Testis (tissue), 2 donors: ENCODE measurements at regions not wholly inside any gene's neighbourhood (a gene's known extent, or its start where the extent isn't known, plus 50 kb on each side); places are given as distances from the start of the nearest gene placed in this dataset.

ENCODE experiments used
- DNase-seq: peaks from one replicate; pipeline ENCODE4 v3.0.0-alpha.2; 2019
- H3K27ac ChIP-seq, 2 donors: fragments of 200-600 bp; sonication (generic); one replicate each; pipeline ENCODE4 v1.5.1; 2019
- H3K27me3 ChIP-seq: fragments of 200-600 bp; sonication (generic); one replicate; pipeline ENCODE4 v1.5.1; 2019
- H3K36me3 ChIP-seq: fragments of 200-600 bp; sonication (generic); one replicate; pipeline ENCODE4 v1.5.1; 2017; ENCODE audit warnings: low read depth; ENCODE audit errors: missing control alignments
- H3K4me1 ChIP-seq: fragments of 200-600 bp; sonication (generic); one replicate; pipeline ENCODE4 v1.5.1; 2019
- H3K4me3 ChIP-seq, 2 donors: fragments of 200-600 bp; sonication (generic); one replicate each; pipeline ENCODE4 v1.5.1; 2017 to 2019
- H3K9me3 ChIP-seq: fragments of 200-600 bp; sonication (generic); one replicate; pipeline ENCODE4 v1.5.1; 2017
- CTCF ChIP-seq, 3 experiments: fragments of 450-650 bp in 2 of 3; fragments of 200-600 bp in 1 of 3; sonication (generic) in 1 of 3; IDR thresholded peaks; one replicate each; pipeline ENCODE4 v1.5.1; 2016 to 2019; ENCODE audit warnings: antibody characterized with exemption in 3 of 3, mild to moderate bottlenecking in 2 of 3, moderate library complexity in 1 of 3
- POLR2A ChIP-seq: fragments of 450-650 bp; IDR thresholded peaks from one replicate; pipeline ENCODE4 v1.6.1; 2017; ENCODE audit warnings: antibody characterized with exemption, mild to moderate bottlenecking, moderate library complexity
- WGBS, 2 donors: methylation state at CpG; one replicate each; pipeline ENCODE4 v1.1.5; 2018; 5-methylcytosine and 5-hydroxymethylcytosine counted together
- intact Hi-C: fragments of 100-400 bp; cut with DNase I; formaldehyde crosslinking; loops from one replicate; pipeline ENCODE4 v1.15.1; 2023; ENCODE audit warnings: low total_unique reads

- 66 to 70% methylated on average over 3 of the region's 3 CpGs for WGBS, 2 donors
- Histone ChIP-seq H3K4me1 (peaks cover 11% of the 10 kb centered on the region), H3K36me3 (no peaks in the 10 kb centered on the region), H3K27ac (no peak overlapping the region), H3K27me3 (no peaks in the 10 kb centered on the region), H3K9me3 (no peaks in the 10 kb centered on the region), H3K4me3 (no peak overlapping the region)
- no peak for TF ChIP-seq POLR2A
- TF ChIP-seq CTCF (IDR thresholded peaks at IDR 0.05) = no peak
- intact Hi-C loops = no loop called here
- DNase-seq = no peak
These were observed 162.5 kb upstream of the B3GALT2 start for GRCh38 chr1:193348769-193349535.

GRCh38 chr1:193348091-193348768 lies 161.8 kb upstream of the B3GALT2 start:
- H3K4me3 ChIP-seq = no peak overlapping the region
- H3K27ac ChIP-seq = no peak overlapping the region
- H3K4me1 ChIP-seq = peaks cover 11% of the 10 kb centered on the region
- TF ChIP-seq CTCF (IDR thresholded peaks at IDR 0.05) = no peak
- no peak for TF ChIP-seq POLR2A
- WGBS, 2 donors = 62 to 72% methylated on average over 6 of the region's 6 CpGs
- no peaks in the 10 kb centered on the region for H3K27me3 ChIP-seq
- intact Hi-C loops = no loop called here
- no peaks in the 10 kb centered on the region for H3K36me3 ChIP-seq
- no peaks in the 10 kb centered on the region for H3K9me3 ChIP-seq
- no peak for DNase-seq

- Histone ChIP-seq H3K4me1 (peaks cover 11% of the 10 kb centered on the region), H3K4me3 (no peak overlapping the region), H3K9me3 (no peaks in the 10 kb centered on the region), H3K27me3 (no peaks in the 10 kb centered on the region), H3K27ac (no peak overlapping the region), H3K36me3 (no peaks in the 10 kb centered on the region)
- intact Hi-C loops = no loop called here
- no peak for DNase-seq
- TF ChIP-seq CTCF (IDR thresholded peaks at IDR 0.05) = no peak
- TF ChIP-seq POLR2A = no peak
These were observed 159.7 kb upstream of the B3GALT2 start for GRCh38 chr1:193346085-193346484.

GRCh38 chr1:193342811-193343210 lies 156.4 kb upstream of the B3GALT2 start:
- intact Hi-C loops = no loop called here
- Histone ChIP-seq H3K9me3 (no peaks in the 10 kb centered on the region), H3K27ac (no peak overlapping the region), H3K4me1 (peaks cover 5% of the 10 kb centered on the region), H3K4me3 (no peak overlapping the region), H3K27me3 (no peaks in the 10 kb centered on the region), H3K36me3 (no peaks in the 10 kb centered on the region)
- no peak for TF ChIP-seq POLR2A
- TF ChIP-seq CTCF (IDR thresholded peaks at IDR 0.05) = no peak
- 92 to 94% methylated on average over 13 of the region's 13 CpGs for WGBS, 2 donors
- no peak for DNase-seq

- no peaks in the 10 kb centered on the region for H3K9me3 ChIP-seq
- no peak overlapping the region for H3K4me3 ChIP-seq
- intact Hi-C loops = no loop called here
- H3K27ac ChIP-seq = no peak overlapping the region
- H3K4me1 ChIP-seq = no peaks in the 10 kb centered on the region
- H3K27me3 ChIP-seq = no peaks in the 10 kb centered on the region
- no peak for TF ChIP-seq CTCF (IDR thresholded peaks at IDR 0.05)
- TF ChIP-seq POLR2A = no peak
- no peak for DNase-seq
- H3K36me3 ChIP-seq = no peaks in the 10 kb centered on the region
These were observed 153.9 kb upstream of the B3GALT2 start for GRCh38 chr1:193340331-193340730.
